ENCODE measurements at regions not wholly inside any gene's neighbourhood (a gene's known extent, or its start where the extent isn't known, plus 50 kb on each side); places are given as distances from the start of the nearest gene placed in this dataset.

DNA sequence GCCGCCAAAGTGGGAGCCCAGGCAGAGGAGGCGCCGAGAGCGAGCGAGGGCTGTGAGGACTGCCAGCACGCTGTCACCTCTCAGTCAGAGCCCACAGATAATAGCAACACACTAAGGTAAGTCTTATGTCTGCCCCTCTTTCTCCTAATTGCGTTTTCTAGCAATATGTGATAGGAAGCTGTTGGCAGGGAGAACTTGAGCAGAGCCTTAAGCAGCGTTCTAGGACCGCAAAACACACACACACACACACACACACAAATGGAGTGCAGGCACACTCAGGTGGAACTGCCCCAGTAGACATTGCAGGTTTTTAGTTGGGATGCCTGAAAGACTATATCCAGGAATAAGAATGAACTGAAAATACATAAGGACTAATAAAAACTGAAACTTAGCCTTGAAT, 1188.5 kb downstream of the NXPH1 start:
- no peak overlapping the region for H2AFZ ChIP-seq (ENCODE audit: low read depth, low read length, severe bottlenecking)
- H3K9ac ChIP-seq (ENCODE audit: low read length) = no peak overlapping the region
- no peaks in the 10 kb centered on the region for H3K79me2 ChIP-seq (ENCODE audit: insufficient read depth, low read length)
- H3K9me2 ChIP-seq (replicated peaks; ENCODE audit: insufficient read depth, low read length) = no peaks in the 10 kb centered on the region
- H3K36me3 ChIP-seq (ENCODE audit: low read length) = no peaks in the 10 kb centered on the region
- no peaks in the 10 kb centered on the region for H4K20me1 ChIP-seq (ENCODE audit: low read depth, low read length)
- H3K27me3 ChIP-seq (ENCODE audit: low read length) = no peaks in the 10 kb centered on the region
- TF ChIP-seq CTCF (IDR thresholded peaks at IDR 0.05; ENCODE audit: insufficient read depth, low read length, poor library complexity, severe bottlenecking) (no peak), EZH2phosphoT487 (conservative IDR thresholded peaks at IDR 0.05; ENCODE audit: low read length) (no peak)
- H3K4me3 ChIP-seq (ENCODE audit: insufficient read depth, low read length, poor library complexity, severe bottlenecking) = no peak overlapping the region
- H3K4me2 ChIP-seq (ENCODE audit: low read depth, low read length, poor library complexity, severe bottlenecking) = no peak overlapping the region
- no peaks in the 10 kb centered on the region for H3K9me3 ChIP-seq (ENCODE audit: insufficient read depth, low read length)
- H3F3A ChIP-seq (ENCODE audit: insufficient read depth) = no peaks in the 10 kb centered on the region
- H3K27ac ChIP-seq (ENCODE audit: low read depth, low read length) = no peak overlapping the region

GRCh38 chr7:9625953-9626352, 1192.5 kb downstream of the NXPH1 start:
- H3K27me3 ChIP-seq (ENCODE audit: low read length) = no peaks in the 10 kb centered on the region
- no peaks in the 10 kb centered on the region for H3K9me2 ChIP-seq (replicated peaks; ENCODE audit: insufficient read depth, low read length)
- H3K27ac ChIP-seq (ENCODE audit: low read depth, low read length) = no peak overlapping the region
- no peaks in the 10 kb centered on the region for H3K36me3 ChIP-seq (ENCODE audit: low read length)
- TF ChIP-seq CTCF (IDR thresholded peaks at IDR 0.05; ENCODE audit: insufficient read depth, low read length, poor library complexity, severe bottlenecking) = no peak
- no peak for TF ChIP-seq EZH2phosphoT487 (conservative IDR thresholded peaks at IDR 0.05; ENCODE audit: low read length)
- H3K9ac ChIP-seq (ENCODE audit: low read length) = no peak overlapping the region
- no peaks in the 10 kb centered on the region for H3K79me2 ChIP-seq (ENCODE audit: insufficient read depth, low read length)
- no peaks in the 10 kb centered on the region for H3F3A ChIP-seq (ENCODE audit: insufficient read depth)
- no peaks in the 10 kb centered on the region for H3K9me3 ChIP-seq (ENCODE audit: insufficient read depth, low read length)
- H2AFZ ChIP-seq (ENCODE audit: low read depth, low read length, severe bottlenecking) = no peak overlapping the region
- H3K4me3 ChIP-seq (ENCODE audit: insufficient read depth, low read length, poor library complexity, severe bottlenecking) = no peak overlapping the region
- H3K4me2 ChIP-seq (ENCODE audit: low read depth, low read length, poor library complexity, severe bottlenecking) = no peak overlapping the region
- no peaks in the 10 kb centered on the region for H4K20me1 ChIP-seq (ENCODE audit: low read depth, low read length)

- Histone ChIP-seq H3K9ac (ENCODE audit: low read length) (no peak overlapping the region), H3K4me2 (ENCODE audit: low read depth, low read length, poor library complexity, severe bottlenecking) (no peak overlapping the region), H2AFZ (ENCODE audit: low read depth, low read length, severe bottlenecking) (no peak overlapping the region), H3K27me3 (ENCODE audit: low read length) (no peaks in the 10 kb centered on the region), H3K27ac (ENCODE audit: low read depth, low read length) (no peak overlapping the region), H3K4me3 (ENCODE audit: insufficient read depth, low read length, poor library complexity, severe bottlenecking) (no peak overlapping the region), H3K79me2 (ENCODE audit: insufficient read depth, low read length) (no peaks in the 10 kb centered on the region), H3K36me3 (ENCODE audit: low read length) (no peaks in the 10 kb centered on the region), H3K9me2 (replicated peaks; ENCODE audit: insufficient read depth, low read length) (no peaks in the 10 kb centered on the region), H4K20me1 (ENCODE audit: low read depth, low read length) (no peaks in the 10 kb centered on the region), H3K9me3 (ENCODE audit: insufficient read depth, low read length) (no peaks in the 10 kb centered on the region), H3F3A (ENCODE audit: insufficient read depth) (no peaks in the 10 kb centered on the region)
- TF ChIP-seq CTCF (IDR thresholded peaks at IDR 0.05; ENCODE audit: insufficient read depth, low read length, poor library complexity, severe bottlenecking) (no peak), EZH2phosphoT487 (conservative IDR thresholded peaks at IDR 0.05; ENCODE audit: low read length) (no peak)
Measured at GRCh38 chr7:9645756-9646155, 1212.3 kb downstream of the NXPH1 start.

GRCh38 chr7:9657257-9657656, 1223.8 kb downstream of the NXPH1 start:
- no peaks in the 10 kb centered on the region for H3K36me3 ChIP-seq (ENCODE audit: low read length)
- no peaks in the 10 kb centered on the region for H3K79me2 ChIP-seq (ENCODE audit: insufficient read depth, low read length)
- no peaks in the 10 kb centered on the region for H3K9me2 ChIP-seq (replicated peaks; ENCODE audit: insufficient read depth, low read length)
- TF ChIP-seq EZH2phosphoT487 (conservative IDR thresholded peaks at IDR 0.05; ENCODE audit: low read length) = no peak
- TF ChIP-seq CTCF (IDR thresholded peaks at IDR 0.05; ENCODE audit: insufficient read depth, low read length, poor library complexity, severe bottlenecking) = no peak
- no peaks in the 10 kb centered on the region for H3K27me3 ChIP-seq (ENCODE audit: low read length)
- no peak overlapping the region for H3K9ac ChIP-seq (ENCODE audit: low read length)
- H3K4me2 ChIP-seq (ENCODE audit: low read depth, low read length, poor library complexity, severe bottlenecking) = no peak overlapping the region
- H3K27ac ChIP-seq (ENCODE audit: low read depth, low read length) = no peak overlapping the region
- H2AFZ ChIP-seq (ENCODE audit: low read depth, low read length, severe bottlenecking) = no peak overlapping the region
- H3F3A ChIP-seq (ENCODE audit: insufficient read depth) = no peaks in the 10 kb centered on the region
- H3K9me3 ChIP-seq (ENCODE audit: insufficient read depth, low read length) = no peaks in the 10 kb centered on the region
- no peak overlapping the region for H3K4me3 ChIP-seq (ENCODE audit: insufficient read depth, low read length, poor library complexity, severe bottlenecking)
- H4K20me1 ChIP-seq (ENCODE audit: low read depth, low read length) = no peaks in the 10 kb centered on the region
